H4 (cell line): ENCODE measurements at regions not wholly inside any gene's neighbourhood (a gene's known extent, or its start where the extent isn't known, plus 50 kb on each side); places are given as distances from the start of the nearest gene placed in this dataset.

Experiments used
- DNase-seq: peaks from one replicate; pipeline ENCODE4 v3.0.0-alpha.2; 2015; ENCODE audit warnings: low spot score

GRCh38 chr7:81529785-81530184, 240.1 kb downstream of the HGF start:
- DNase-seq, result no peak

- DNase-seq, result no peak
These were observed 242.2 kb downstream of the HGF start for GRCh38 chr7:81527651-81528050.

DNA sequence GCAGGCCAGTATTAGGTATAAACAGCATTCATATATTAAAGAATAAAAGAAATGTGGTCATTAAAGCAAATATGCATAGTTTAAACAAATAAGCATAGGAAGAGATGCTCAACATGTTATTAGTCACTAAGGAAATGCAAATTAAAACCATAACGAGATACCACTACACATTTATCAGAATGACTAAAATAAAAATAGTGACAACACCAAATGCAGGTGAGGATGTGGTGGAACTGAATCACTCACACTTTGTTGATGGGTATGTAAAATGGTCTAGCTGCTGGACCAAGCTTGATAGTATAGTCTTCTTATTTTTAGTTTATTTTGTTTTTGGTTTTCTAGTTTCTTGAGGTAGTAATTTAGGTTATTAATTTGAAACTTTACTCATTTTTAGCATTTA, 242.9 kb downstream of the HGF start:
- DNase-seq, result no peak

DNA sequence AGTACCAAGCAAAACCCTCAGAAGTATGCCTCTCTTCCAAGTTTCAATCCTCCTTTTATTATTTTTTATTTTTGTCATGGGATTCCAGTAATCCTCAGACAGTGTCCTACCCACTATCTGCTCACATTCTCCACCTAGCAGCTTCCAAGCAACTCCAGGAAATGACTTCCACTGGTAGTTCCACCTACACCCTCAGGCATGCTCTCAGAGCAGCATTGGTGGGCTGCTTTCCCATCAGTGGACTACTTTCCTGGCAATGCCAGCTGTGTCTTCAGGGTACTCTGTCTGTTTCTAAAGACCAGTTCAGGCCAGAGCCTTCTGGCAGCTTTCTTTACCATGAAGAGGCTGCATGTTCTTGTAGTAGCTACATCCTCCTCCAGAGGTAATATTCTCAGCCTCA, 244.0 kb downstream of the HGF start:
- DNase-seq, result no peak

GRCh38 chr7:81519886-81520285, 250.0 kb downstream of the HGF start:
- DNase-seq, result no peak

DNA sequence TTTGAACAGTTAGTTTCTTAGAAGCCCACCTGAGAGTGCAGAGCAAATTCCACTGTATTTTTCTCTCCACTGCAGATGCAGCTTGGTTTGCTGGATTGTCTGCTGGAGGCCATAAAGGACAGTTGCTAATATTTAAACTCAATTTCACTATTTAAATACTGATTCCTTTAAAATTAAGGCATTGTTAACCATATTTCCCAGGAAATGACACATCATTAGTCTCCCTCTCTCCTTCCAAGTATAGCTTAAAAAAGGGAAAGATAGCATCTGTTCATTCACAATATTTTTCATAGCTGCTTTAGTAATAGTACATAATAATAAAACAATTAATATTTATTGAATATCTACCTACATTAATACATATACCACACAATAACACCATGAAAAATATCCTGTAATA, 252.9 kb downstream of the HGF start:
- no peak for DNase-seq

- DNase-seq, result no peak
These were observed 254.8 kb downstream of the HGF start for GRCh38 chr7:81515009-81515408.

- DNase-seq, result no peak
These were observed 255.3 kb downstream of the HGF start for GRCh38 chr7:81514546-81514945.

GRCh38 chr7:81510122-81510521, 259.7 kb downstream of the HGF start:
- no peak for DNase-seq

- no peak for DNase-seq
These were observed 262.6 kb downstream of the HGF start for GRCh38 chr7:81507221-81507620.

DNA sequence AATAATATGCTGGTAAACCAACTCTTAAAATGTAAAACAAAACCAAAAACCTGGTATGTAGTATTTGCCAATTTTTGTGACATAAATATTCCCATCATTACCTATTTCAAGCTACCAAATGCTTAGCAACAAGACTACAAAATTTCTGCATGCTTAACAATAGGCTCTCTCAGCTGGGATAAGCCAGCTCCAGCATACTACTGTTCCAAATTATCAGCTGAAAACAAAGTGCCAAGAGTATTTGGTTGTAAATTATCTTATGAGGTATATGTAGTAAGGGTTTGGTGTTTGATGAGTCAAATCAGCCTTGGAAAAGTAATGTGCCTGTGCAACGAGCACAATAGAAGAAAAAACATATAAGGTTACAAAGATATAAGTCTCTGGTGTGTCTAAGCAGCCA, 263.2 kb downstream of the HGF start:
- DNase-seq, result no peak

GRCh38 chr7:81503771-81504170, 266.1 kb downstream of the HGF start:
- DNase-seq, result no peak

DNA sequence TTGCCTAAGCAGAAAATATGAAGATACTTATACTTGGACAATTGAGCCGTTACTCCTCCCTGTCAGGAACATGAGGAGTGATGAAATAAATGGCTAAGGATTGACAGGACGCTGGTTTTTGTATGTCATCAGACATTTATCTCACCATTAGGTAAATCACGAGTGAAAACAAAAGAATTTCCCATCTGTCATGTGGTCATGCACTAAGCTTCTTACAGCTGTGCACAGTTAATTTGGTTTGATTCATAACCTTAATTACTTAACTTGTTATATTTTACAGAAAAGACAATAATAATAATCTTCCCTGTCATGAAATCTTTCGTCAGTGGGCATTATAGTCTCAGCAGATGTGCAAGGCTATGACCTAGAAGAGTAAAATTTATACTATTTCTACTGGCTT, 266.5 kb downstream of the HGF start:
- DNase-seq, result no peak

DNA sequence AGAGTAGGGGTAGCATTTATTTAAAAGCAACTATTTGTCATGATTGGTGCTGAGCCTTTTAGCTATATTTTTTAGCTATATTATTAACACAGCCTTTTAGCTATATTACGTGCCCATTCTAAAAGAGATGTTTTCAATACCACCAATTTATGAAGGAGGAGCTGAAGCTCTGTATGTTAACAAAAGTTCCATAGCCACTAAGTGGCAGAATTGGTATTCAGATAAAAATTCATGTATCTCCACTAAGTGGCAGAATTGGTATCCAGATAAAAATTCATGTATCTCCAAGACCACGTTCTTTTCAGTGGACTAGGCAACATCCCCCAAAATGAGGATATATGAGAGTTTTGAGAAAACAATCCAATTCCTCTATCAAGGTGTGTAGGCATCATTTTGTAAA, 268.6 kb downstream of the HGF start:
- peak; percentile 75 for DNase-seq

GRCh38 chr7:81500631-81501030, 269.2 kb downstream of the HGF start:
- no peak for DNase-seq

DNA sequence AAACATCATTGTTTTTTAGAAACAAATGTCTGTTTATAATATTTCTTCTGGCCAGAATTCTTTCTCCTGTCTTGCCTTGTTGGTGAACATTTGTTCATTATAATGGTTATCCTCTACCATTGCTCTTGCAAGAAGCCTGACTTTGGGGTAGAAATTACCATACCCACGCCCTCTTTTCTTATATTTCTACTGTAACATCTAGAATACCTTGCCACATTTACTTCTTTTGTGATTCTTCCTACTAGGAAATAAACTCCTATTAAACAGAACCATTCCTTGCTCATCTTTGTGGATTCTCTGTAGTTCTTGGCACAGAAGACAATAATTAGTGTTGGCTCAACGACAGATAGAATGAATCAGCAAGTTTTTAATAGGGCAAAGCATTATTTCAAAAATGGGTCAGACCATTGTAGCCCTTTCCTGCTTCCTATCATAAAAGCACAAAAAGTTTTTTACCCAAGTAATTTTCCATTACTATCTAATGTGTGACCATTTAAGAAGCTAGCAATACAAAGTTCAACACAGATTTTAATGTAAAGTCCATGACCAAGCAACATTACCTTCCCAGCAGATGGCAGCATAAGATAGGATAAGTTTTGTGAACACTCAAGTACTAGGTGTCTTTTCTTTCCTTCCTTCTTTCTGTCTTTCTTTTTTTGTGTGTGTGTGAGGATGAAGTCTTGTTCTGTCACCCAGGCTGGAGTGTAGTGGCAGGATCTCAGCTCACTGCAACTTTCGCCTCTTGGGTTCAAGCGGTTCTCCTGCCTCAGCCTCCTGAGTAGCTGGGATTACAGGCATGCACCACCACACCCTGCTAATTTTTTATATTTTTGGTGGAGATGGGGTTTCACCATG, 270.4 kb downstream of the HGF start:
- DNase-seq, result peak; percentile 95

DNA sequence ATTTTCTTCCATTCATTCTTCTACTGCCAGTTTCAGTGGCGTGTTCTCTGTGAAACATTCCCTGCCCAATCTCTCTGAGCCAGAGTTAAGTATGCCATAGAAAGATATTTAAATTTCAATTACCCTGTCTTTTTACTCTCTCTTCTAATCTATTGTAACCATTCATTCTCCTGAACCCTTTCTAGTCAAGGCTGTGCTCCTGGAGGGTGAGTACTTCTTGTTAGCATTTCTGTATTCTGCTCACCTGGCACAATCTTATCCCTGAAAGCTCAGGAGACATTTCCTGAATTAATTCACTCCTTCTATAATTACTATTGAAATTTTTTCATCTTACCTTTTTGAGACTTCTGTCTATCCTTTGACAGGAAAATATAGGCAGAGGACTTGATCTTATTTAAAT, 271.7 kb downstream of the HGF start:
- no peak for DNase-seq

DNA sequence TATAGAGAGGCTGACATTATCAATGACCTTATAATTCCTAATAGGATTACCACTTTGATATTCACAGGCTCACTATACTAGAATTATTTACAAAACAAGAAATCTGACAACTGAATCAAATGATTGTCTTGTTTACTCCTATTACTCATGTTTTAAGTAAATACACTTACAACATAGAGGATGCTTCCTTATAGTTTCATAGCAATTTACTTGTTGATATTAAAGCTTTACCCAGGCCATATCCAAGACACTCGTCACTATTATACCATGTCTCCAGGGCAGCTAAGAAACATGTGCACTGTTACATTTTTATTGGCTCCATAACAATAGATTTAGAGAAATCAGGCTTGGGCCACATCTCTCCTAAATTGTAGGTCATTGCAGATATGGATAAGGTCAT, 276.9 kb downstream of the HGF start:
- DNase-seq, result no peak

GRCh38 chr7:81492240-81492639, 277.6 kb downstream of the HGF start:
- DNase-seq, result no peak

DNA sequence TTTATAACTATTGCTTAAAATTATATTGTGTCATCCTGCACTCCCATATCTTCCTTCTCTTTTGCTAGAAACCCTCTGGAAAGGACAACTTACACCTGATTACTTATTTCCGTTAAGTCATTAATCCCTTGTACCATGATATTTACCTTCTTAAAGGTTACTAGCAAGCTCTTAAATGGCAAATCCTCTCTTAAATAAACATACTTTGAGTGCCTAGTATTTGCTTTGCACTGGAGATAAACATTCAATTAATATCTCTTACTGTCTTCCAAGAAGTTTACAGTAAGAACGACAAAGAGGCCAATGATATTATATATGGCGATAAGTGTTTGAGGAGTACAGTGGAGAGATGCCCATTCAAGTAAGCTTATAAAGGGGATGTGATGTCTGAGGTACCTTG, 278.3 kb downstream of the HGF start:
- no peak for DNase-seq

DNA sequence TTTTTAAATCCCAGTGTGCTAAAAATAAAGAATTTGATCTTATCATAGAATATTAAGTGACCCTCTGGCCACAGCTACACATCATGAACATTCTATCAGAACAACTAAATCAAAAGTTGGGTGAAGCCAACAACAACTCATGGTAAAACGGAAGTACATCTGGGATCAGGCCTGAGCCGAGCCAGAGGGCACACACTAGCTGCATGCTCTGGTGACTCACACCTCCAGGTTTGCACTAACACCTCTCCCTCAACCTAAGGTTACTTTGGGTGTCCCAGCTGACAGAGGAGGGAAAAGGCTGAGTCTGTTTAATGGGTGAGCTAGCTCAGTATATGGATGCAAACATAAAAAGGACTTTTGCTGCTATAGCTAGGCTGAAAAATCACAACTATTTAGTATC, 281.6 kb downstream of the HGF start:
- DNase-seq, result no peak

DNA sequence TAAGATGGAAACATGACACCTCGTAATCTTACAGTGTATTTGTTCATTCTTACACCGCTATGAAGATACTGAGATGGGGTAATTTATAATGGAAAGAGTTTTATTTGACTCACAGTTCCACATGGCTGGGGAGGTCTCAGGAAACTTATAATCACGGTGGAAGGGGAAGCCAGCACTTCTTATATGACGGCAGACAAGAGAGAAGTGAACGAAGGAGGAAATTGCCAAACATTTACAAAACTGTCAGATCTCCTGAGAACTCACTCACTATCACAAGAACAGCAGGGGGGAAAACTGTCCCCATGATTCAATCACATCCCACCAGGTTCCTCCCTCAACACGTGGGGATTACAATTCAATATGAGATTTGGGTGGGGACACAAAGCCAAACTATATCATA, 282.3 kb downstream of the HGF start:
- no peak for DNase-seq

DNA sequence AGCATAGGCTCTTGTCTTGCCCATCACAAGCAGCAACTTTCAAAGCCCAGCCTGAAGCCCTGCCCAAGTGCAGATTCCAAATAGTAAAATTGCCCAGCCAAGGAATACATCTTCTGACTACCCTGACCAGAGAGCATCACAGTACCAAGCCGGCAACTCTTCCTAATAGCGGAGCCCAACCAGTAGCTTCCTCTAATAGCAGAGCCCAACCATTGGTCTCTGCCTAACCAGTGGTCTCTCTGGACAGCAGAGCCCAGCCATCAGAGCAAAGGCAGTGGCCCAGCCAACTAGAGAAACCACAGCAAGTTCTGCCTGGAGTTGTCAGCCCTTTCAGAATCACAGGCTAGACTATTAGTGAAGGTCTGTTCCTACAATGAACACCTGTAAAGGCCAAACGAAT, 285.6 kb downstream of the HGF start:
- DNase-seq, result peak; percentile 77

- peak; percentile 49 for DNase-seq
These were observed 287.2 kb downstream of the HGF start for GRCh38 chr7:81482600-81483186.
